Natural killer cell (primary cell): ENCODE measurements at regions not wholly inside any gene's neighbourhood (a gene's known extent, or its start where the extent isn't known, plus 50 kb on each side); places are given as distances from the start of the nearest gene placed in this dataset.

Source experiments
- ATAC-seq, 3 donors: fragments of 150-1000 bp in 2 of 3; fragments of 200-7000 bp in 1 of 3; cut with Tn5 transposase; 1 replicate in 1 of 3; 2 replicates in 2 of 3; pipeline ENCODE4 v1.10.0; 2021; ENCODE audit warnings: mild to moderate bottlenecking in 2 of 3, moderate library complexity in 2 of 3
- DNase-seq, 2 donors: peaks; one replicate each; pipeline versions ENCODE4 v3.0.0 to v3.0.0-alpha.2; 2013 to 2021; ENCODE audit warnings: mixed read lengths in 1 of 2
- H3K27ac ChIP-seq: one replicate; pipeline ENCODE4 v1.5.1; 2013; ENCODE audit warnings: mild to moderate bottlenecking, low read length
- H3K27me3 ChIP-seq: one replicate; pipeline ENCODE4 v1.6.1; 2013; ENCODE audit warnings: low read length; ENCODE audit not compliant: control insufficient read depth, insufficient read depth
- H3K36me3 ChIP-seq: one replicate; pipeline ENCODE4 v1.6.1; 2013; ENCODE audit warnings: low read length; ENCODE audit not compliant: control insufficient read depth, insufficient read depth
- H3K4me1 ChIP-seq: one replicate; pipeline ENCODE4 v1.6.1; 2013; ENCODE audit warnings: low read length; ENCODE audit not compliant: control insufficient read depth, insufficient read depth
- H3K4me3 ChIP-seq: one replicate; pipeline ENCODE4 v1.5.1; 2013; ENCODE audit warnings: low read length
- H3K9me3 ChIP-seq: one replicate; pipeline ENCODE4 v1.6.1; 2013; ENCODE audit warnings: low read length; ENCODE audit not compliant: control insufficient read depth, insufficient read depth
- H3K27ac Mint-ChIP-seq, 2 donors: one replicate each; pipeline ENCODE4 v1.8.0; 2022; ENCODE audit warnings: mild to moderate bottlenecking in 2 of 2, mixed read lengths in 2 of 2, moderate library complexity in 1 of 2
- H3K27me3 Mint-ChIP-seq, 2 donors: one replicate each; pipeline ENCODE4 v1.8.0; 2022; ENCODE audit warnings: low read depth in 2 of 2, mixed read lengths in 2 of 2
- H3K36me3 Mint-ChIP-seq: one replicate; pipeline ENCODE4 v1.8.0; 2022; ENCODE audit warnings: mixed read lengths
- H3K4me1 Mint-ChIP-seq, 2 donors: one replicate each; pipeline ENCODE4 v1.8.0; 2022; ENCODE audit warnings: mixed read lengths in 2 of 2
- H3K4me3 Mint-ChIP-seq: one replicate; pipeline ENCODE4 v1.8.0; 2022; ENCODE audit warnings: mild to moderate bottlenecking, moderate library complexity, mixed read lengths
- H3K9me3 Mint-ChIP-seq, 2 donors: one replicate each; pipeline ENCODE4 v1.8.0; 2022; ENCODE audit warnings: mixed read lengths in 2 of 2
- CTCF ChIP-seq: fragments of 200-600 bp; IDR thresholded peaks from one replicate; pipeline ENCODE4 v1.8.0; 2022; ENCODE audit warnings: antibody characterized with exemption
- WGBS: methylation state at CpG from one replicate; pipeline ENCODE4 v1.1.7; 2013; ENCODE audit warnings: missing lambda C conversion rate; ENCODE audit not compliant: insufficient coverage; 5-methylcytosine and 5-hydroxymethylcytosine counted together
- intact Hi-C: fragments of 100-400 bp; cut with micrococcal nuclease; formaldehyde crosslinking; loops from one replicate; pipeline ENCODE4 v1.14.2; 2022

GRCh38 chr20:23148731-23149570 lies 62.8 kb upstream of the CD93 start:
- Mint-ChIP-seq H3K27me3 (no peaks in the 10 kb centered on the region), H3K4me1 (no peaks in the 10 kb centered on the region), H3K27ac (no peak overlapping the region), H3K9me3 (no peaks in the 10 kb centered on the region), H3K36me3 (no peaks in the 10 kb centered on the region), H3K4me3 (no peak overlapping the region)
- Histone ChIP-seq H3K4me3 (no peak overlapping the region), H3K4me1 (peaks cover 10% of the 10 kb centered on the region), H3K36me3 (no peaks in the 10 kb centered on the region), H3K27me3 (no peaks in the 10 kb centered on the region), H3K9me3 (no peaks in the 10 kb centered on the region), H3K27ac (no peak overlapping the region)
- WGBS = 81% methylated on average over 10 of the region's 10 CpGs
- intact Hi-C loops = no loop called here
- no peak for ATAC-seq
- no peak for DNase-seq
- TF ChIP-seq CTCF = no peak

DNA sequence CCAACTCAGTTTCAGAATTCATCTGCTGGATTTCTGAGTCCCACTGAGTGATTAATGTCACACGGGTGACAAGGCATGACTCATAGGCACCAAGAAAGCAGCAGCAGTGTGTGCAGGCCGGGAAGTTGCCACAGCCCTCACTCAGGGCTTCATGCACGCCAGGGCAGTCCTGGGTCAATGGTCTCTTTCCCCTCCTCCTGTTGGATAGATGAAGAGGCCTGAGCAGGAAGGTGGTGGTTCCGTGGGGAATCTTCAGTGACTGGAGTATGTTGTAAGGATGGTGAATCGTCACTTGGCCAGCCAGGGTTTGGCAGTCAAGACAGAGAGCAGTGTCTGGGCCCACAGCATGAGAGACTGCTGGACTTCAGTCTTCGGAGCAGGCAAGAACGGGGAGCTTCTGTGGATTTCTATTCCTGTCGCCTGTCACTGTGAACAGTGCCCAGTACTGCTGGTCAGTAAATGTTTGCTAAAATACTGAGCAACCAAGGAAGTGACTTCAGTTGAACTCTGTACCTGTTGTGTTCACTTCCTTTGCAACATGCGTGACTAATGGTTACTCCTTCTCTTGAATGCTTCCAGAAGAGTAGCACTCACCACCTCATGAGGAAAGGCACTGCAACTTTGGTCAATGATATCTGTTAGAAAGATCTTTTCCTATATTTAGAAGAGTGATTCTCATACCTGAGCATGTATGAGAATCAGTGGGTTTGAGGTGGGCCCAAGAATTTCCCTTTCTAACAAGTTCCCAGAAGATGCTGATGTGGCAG lies 62.0 kb upstream of the CD93 start:
- Histone ChIP-seq H3K4me1 (peaks cover 10% of the 10 kb centered on the region), H3K4me3 (no peak overlapping the region), H3K36me3 (no peaks in the 10 kb centered on the region), H3K27me3 (no peaks in the 10 kb centered on the region), H3K9me3 (no peaks in the 10 kb centered on the region), H3K27ac (peak overlapping the region; percentile 40)
- no peak for TF ChIP-seq CTCF
- Mint-ChIP-seq H3K36me3 (no peaks in the 10 kb centered on the region), H3K27ac (no peak overlapping the region), H3K9me3 (no peaks in the 10 kb centered on the region), H3K4me3 (no peak overlapping the region), H3K4me1 (peaks cover 3 to 4% of the 10 kb centered on the region in 2 donors), H3K27me3 (no peaks in the 10 kb centered on the region)
- ATAC-seq (peak; percentile 30 to 58 (median 38)), DNase-seq (peak in 1 of 2 donors; percentile 28)
- 71% methylated on average over 9 of the region's 9 CpGs for WGBS
- intact Hi-C loops = no loop called here

DNA sequence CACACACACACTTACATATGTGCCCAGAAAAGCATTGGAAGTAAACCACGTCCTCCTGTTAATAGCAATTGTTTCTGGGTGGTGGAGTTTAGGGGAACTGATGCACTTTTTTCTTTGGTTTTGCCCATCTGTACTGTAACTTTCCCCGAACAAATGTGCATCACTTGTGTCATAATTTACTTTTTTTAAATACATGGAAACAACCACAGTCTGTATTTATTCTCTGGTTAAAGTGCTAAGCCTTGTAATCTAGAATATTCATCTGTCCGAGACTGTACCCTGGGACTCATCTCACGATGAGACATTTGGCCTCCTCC lies 61.5 kb upstream of the CD93 start:
- Mint-ChIP-seq H3K27me3 (no peaks in the 10 kb centered on the region), H3K4me3 (no peak overlapping the region), H3K36me3 (no peaks in the 10 kb centered on the region), H3K27ac (no peak overlapping the region), H3K9me3 (no peaks in the 10 kb centered on the region), H3K4me1 (peaks cover 9% of the 10 kb centered on the region in 2 donors)
- intact Hi-C loops = no loop called here
- WGBS = 45% methylated on average over 3 of the region's 4 CpGs
- Histone ChIP-seq H3K36me3 (no peaks in the 10 kb centered on the region), H3K27ac (peak overlapping the region; percentile 18), H3K4me1 (peaks cover 10% of the 10 kb centered on the region), H3K27me3 (no peaks in the 10 kb centered on the region), H3K9me3 (no peaks in the 10 kb centered on the region), H3K4me3 (no peak overlapping the region)
- ATAC-seq = peak in 1 of 3 donors; percentile 24
- DNase-seq = no peak
- no peak for TF ChIP-seq CTCF
